ENCODE measurements at regions not wholly inside any gene's neighbourhood (a gene's known extent, or its start where the extent isn't known, plus 50 kb on each side); places are given as distances from the start of the nearest gene placed in this dataset.

GRCh38 chrX:150216716-150217115 is 146.4 kb upstream of the MAMLD1 start:
- H3K4me1 ChIP-seq (ENCODE audit: control insufficient read depth in 3 of 3, insufficient read depth in 3 of 3, low read length in 3 of 3): peaks cover 10 to 24% (median 22%) of the 10 kb centered on the region in 3 donors
- H3K27ac ChIP-seq (ENCODE audit: low read depth, low read length): no peak overlapping the region

GRCh38 chrX:150217609-150218008 is 145.5 kb upstream of the MAMLD1 start:
- Histone ChIP-seq H3K27me3 (ENCODE audit: control insufficient read depth in 3 of 3, insufficient read depth in 3 of 3, low read length in 3 of 3) (peaks cover 0 to 3% (median 0%) of the 10 kb centered on the region in 3 donors), H3K36me3 (ENCODE audit: control insufficient read depth in 3 of 3, insufficient read depth in 3 of 3, low read length in 3 of 3) (no peaks in the 10 kb centered on the region), H3K4me3 (ENCODE audit: low read length in 3 of 3) (no peak overlapping the region), H3K4me1 (ENCODE audit: control insufficient read depth in 3 of 3, insufficient read depth in 3 of 3, low read length in 3 of 3) (peaks cover 3 to 16% (median 16%) of the 10 kb centered on the region in 3 donors), H3K9ac (ENCODE audit: low read depth in 1 of 3, low read length in 3 of 3) (no peak overlapping the region), H3K9me3 (ENCODE audit: control insufficient read depth in 3 of 3, low read length in 3 of 3) (no peaks in the 10 kb centered on the region), H3K27ac (ENCODE audit: low read depth, low read length) (no peak overlapping the region)

More at GRCh38 chrX:150216716-150217115, 146.4 kb upstream of the MAMLD1 start:
- Histone ChIP-seq H3K36me3 (ENCODE audit: control insufficient read depth in 3 of 3, insufficient read depth in 3 of 3, low read length in 3 of 3) (no peaks in the 10 kb centered on the region), H3K4me3 (ENCODE audit: low read length in 3 of 3) (no peak overlapping the region), H3K9me3 (ENCODE audit: control insufficient read depth in 3 of 3, low read length in 3 of 3) (no peaks in the 10 kb centered on the region), H3K27me3 (ENCODE audit: control insufficient read depth in 3 of 3, insufficient read depth in 3 of 3, low read length in 3 of 3) (peaks cover 0 to 3% (median 0%) of the 10 kb centered on the region in 3 donors), H3K9ac (ENCODE audit: low read depth in 1 of 3, low read length in 3 of 3) (no peak overlapping the region)

DNA sequence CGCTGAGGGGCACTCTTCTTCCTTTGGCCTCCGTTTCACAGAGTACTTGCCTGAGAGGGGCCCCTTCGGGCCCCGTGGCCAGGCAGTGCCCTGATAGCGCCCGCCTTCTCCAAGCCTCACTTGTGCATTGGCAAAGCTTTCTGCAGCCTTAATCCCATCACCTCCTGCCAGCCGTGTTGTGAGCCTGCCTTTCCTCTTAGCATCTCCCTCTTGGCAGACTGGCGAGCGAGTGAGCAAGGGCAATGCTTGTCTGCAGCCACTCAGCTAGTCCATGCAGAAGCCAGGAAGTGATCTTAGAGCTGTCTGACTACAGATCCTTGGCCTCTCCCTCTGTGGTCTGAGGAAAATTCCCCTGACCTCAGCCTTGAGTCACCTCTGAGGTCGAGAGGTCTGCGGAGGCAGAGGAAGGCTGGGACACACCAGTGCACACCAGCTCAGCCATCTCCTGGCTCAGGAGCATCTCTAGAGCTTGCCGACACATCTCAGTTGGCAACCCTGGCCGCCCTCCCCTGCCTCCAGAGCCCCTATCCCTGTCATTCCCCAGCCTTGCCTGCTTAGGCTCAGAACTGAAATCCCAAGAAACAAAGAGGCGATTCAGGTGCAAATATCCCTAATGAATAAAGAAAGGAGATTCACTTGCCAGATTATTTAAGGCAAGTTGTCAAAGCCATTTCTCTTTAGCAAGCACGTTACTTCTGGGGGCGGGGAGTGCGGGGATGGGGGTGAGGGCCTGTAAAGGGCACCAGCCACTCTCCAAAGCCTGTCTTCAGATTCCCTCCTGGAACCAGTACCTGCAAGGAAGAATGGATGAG is 143.5 kb upstream of the MAMLD1 start:
- H3K9me3 ChIP-seq (ENCODE audit: control insufficient read depth in 3 of 3, low read length in 3 of 3): no peaks in the 10 kb centered on the region
- H3K4me3 ChIP-seq (ENCODE audit: low read length in 3 of 3): no peak overlapping the region
- H3K9ac ChIP-seq (ENCODE audit: low read depth in 1 of 3, low read length in 3 of 3): no peak overlapping the region

GRCh38 chrX:150223176-150224015 is 139.7 kb upstream of the MAMLD1 start:
- Histone ChIP-seq H3K9ac (ENCODE audit: low read depth in 1 of 3, low read length in 3 of 3) (no peak overlapping the region), H3K4me3 (ENCODE audit: low read length in 3 of 3) (no peak overlapping the region), H3K9me3 (ENCODE audit: control insufficient read depth in 3 of 3, low read length in 3 of 3) (no peaks in the 10 kb centered on the region), H3K27me3 (ENCODE audit: control insufficient read depth in 3 of 3, insufficient read depth in 3 of 3, low read length in 3 of 3) (peaks cover 0 to 3% (median 0%) of the 10 kb centered on the region in 3 donors), H3K36me3 (ENCODE audit: control insufficient read depth in 3 of 3, insufficient read depth in 3 of 3, low read length in 3 of 3) (no peaks in the 10 kb centered on the region), H3K4me1 (ENCODE audit: control insufficient read depth in 3 of 3, insufficient read depth in 3 of 3, low read length in 3 of 3) (peaks cover 0 to 3% (median 3%) of the 10 kb centered on the region in 3 donors), H3K27ac (ENCODE audit: low read depth, low read length) (no peak overlapping the region)

More for the DNA sequence above, 143.5 kb upstream of the MAMLD1 start:
- Histone ChIP-seq H3K27me3 (ENCODE audit: control insufficient read depth in 3 of 3, insufficient read depth in 3 of 3, low read length in 3 of 3) (peaks cover 0 to 3% (median 0%) of the 10 kb centered on the region in 3 donors), H3K4me1 (ENCODE audit: control insufficient read depth in 3 of 3, insufficient read depth in 3 of 3, low read length in 3 of 3) (peaks cover 0 to 3% (median 3%) of the 10 kb centered on the region in 3 donors), H3K36me3 (ENCODE audit: control insufficient read depth in 3 of 3, insufficient read depth in 3 of 3, low read length in 3 of 3) (no peaks in the 10 kb centered on the region), H3K27ac (ENCODE audit: low read depth, low read length) (no peak overlapping the region)

DNA sequence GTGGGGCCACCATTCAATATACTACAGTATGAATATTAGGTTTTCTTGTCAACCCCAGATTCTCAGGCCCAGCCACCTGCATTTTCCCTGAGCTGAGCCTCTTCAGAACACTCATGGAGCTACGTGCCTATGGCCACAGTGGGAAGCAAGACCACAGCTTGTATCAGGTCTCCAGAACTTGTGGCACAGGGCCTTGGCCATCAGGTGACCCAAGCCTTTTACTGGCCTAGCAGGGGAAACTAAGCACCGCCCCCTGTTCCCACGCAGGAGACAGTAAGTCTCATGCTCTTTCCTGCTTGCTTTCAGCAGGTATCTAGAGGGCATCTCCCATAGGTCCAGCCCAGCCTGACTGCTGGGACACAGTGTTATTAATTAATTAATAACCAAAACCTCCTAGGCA is 138.4 kb upstream of the MAMLD1 start:
- H3K36me3 ChIP-seq (ENCODE audit: control insufficient read depth in 3 of 3, insufficient read depth in 3 of 3, low read length in 3 of 3): no peaks in the 10 kb centered on the region

DNA sequence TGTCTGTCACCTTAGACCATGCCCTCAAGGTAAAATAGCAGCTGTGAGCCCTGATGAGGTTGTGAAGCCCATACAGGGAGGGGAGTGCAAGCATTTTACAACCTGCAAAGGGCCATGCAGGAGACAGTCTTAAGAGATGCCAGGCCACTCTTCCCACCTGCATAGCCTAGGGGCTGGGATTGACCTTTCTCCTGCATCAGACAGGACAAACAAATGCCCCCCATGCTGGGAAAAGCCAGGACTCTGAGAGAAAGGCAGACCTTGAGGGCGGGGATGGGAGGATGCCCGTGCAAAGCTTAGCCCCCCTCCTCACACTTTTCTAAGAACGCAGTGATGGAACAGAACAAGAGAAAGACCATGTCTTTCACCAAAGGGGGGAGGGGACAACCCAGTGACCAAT is 137.9 kb upstream of the MAMLD1 start:
- peaks cover 0 to 3% (median 0%) of the 10 kb centered on the region in 3 donors for H3K27me3 ChIP-seq (ENCODE audit: control insufficient read depth in 3 of 3, insufficient read depth in 3 of 3, low read length in 3 of 3)
- no peak overlapping the region for H3K4me3 ChIP-seq (ENCODE audit: low read length in 3 of 3)
- H3K4me1 ChIP-seq (ENCODE audit: control insufficient read depth in 3 of 3, insufficient read depth in 3 of 3, low read length in 3 of 3): peaks cover 0 to 10% (median 6%) of the 10 kb centered on the region in 3 donors
- H3K27ac ChIP-seq (ENCODE audit: low read depth, low read length): no peak overlapping the region
- no peak overlapping the region for H3K9ac ChIP-seq (ENCODE audit: low read depth in 1 of 3, low read length in 3 of 3)
- no peaks in the 10 kb centered on the region for H3K36me3 ChIP-seq (ENCODE audit: control insufficient read depth in 3 of 3, insufficient read depth in 3 of 3, low read length in 3 of 3)
- no peaks in the 10 kb centered on the region for H3K9me3 ChIP-seq (ENCODE audit: control insufficient read depth in 3 of 3, low read length in 3 of 3)

More for the DNA sequence above, 138.4 kb upstream of the MAMLD1 start:
- Histone ChIP-seq H3K4me1 (ENCODE audit: control insufficient read depth in 3 of 3, insufficient read depth in 3 of 3, low read length in 3 of 3) (peaks cover 0 to 10% (median 7%) of the 10 kb centered on the region in 3 donors), H3K4me3 (ENCODE audit: low read length in 3 of 3) (no peak overlapping the region), H3K27ac (ENCODE audit: low read depth, low read length) (no peak overlapping the region), H3K9ac (ENCODE audit: low read depth in 1 of 3, low read length in 3 of 3) (no peak overlapping the region), H3K9me3 (ENCODE audit: control insufficient read depth in 3 of 3, low read length in 3 of 3) (no peaks in the 10 kb centered on the region), H3K27me3 (ENCODE audit: control insufficient read depth in 3 of 3, insufficient read depth in 3 of 3, low read length in 3 of 3) (peaks cover 0 to 3% (median 0%) of the 10 kb centered on the region in 3 donors)

DNA sequence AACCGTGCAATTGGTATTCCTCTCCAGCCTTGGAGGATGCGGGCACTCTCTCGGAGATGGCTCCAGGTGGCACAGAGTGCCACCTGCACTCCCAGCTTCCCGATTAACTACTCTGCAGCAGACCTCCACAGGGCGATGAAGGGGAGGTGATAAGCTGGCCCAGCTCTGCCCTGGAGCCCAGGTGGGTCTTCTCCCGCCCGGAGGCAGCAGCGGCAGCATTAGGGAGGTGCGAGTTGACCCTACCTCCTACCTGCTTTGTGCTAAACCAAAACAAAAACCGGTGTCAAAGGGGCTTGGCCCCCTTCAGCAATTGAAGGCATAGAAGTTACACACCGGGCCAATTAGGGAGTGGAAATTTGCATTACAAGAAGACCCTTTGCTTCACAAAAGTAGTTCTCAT is 137.4 kb upstream of the MAMLD1 start:
- Histone ChIP-seq H3K4me1 (ENCODE audit: control insufficient read depth in 3 of 3, insufficient read depth in 3 of 3, low read length in 3 of 3) (peaks cover 0 to 10% (median 6%) of the 10 kb centered on the region in 3 donors), H3K36me3 (ENCODE audit: control insufficient read depth in 3 of 3, insufficient read depth in 3 of 3, low read length in 3 of 3) (no peaks in the 10 kb centered on the region), H3K27me3 (ENCODE audit: control insufficient read depth in 3 of 3, insufficient read depth in 3 of 3, low read length in 3 of 3) (peaks cover 0 to 3% (median 0%) of the 10 kb centered on the region in 3 donors), H3K9ac (ENCODE audit: low read depth in 1 of 3, low read length in 3 of 3) (no peak overlapping the region), H3K9me3 (ENCODE audit: control insufficient read depth in 3 of 3, low read length in 3 of 3) (no peaks in the 10 kb centered on the region), H3K4me3 (ENCODE audit: low read length in 3 of 3) (no peak overlapping the region), H3K27ac (ENCODE audit: low read depth, low read length) (no peak overlapping the region)

DNA sequence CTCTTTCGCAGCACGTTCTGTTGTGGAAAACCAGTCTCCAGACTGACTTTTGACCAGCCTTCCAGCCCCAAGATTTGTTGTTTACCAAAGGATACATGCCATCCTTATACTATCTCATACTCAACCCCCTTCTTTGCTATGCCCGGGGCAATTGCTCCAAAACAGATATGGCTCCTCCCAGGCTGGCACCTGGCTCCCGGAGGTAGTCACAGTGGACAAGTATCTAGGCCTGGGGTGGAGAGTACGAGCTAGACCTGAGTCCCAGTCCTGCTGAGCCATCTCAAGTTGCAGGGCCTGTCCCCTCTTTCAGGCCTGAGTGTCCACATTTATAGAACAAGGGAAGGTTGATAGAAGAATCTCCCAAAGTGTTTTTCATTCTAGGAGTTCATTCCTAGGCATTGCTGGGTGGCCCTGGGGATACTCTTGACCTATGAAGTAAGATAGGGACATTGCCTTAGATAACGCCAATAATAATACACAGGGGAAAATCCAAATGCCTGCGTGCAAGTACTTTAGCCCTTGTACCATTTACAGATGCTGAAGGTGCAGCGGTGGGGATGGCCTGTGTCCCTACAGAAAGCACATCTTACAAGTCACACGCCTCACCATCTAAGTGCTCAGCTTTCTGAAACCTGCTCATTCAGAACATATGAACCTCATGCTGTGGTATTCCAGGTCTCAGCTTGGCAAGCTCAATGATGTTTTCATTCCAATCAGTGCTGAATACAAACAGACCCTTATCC is 136.7 kb upstream of the MAMLD1 start:
- H3K9ac ChIP-seq (ENCODE audit: low read depth in 1 of 3, low read length in 3 of 3): no peak overlapping the region
- H3K27ac ChIP-seq (ENCODE audit: low read depth, low read length): no peak overlapping the region
- H3K4me1 ChIP-seq (ENCODE audit: control insufficient read depth in 3 of 3, insufficient read depth in 3 of 3, low read length in 3 of 3): peaks cover 0 to 10% (median 6%) of the 10 kb centered on the region in 3 donors
- H3K9me3 ChIP-seq (ENCODE audit: control insufficient read depth in 3 of 3, low read length in 3 of 3): no peaks in the 10 kb centered on the region
- H3K4me3 ChIP-seq (ENCODE audit: low read length in 3 of 3): no peak overlapping the region
- peaks cover 0 to under 1% (median 0%) of the 10 kb centered on the region in 3 donors for H3K27me3 ChIP-seq (ENCODE audit: control insufficient read depth in 3 of 3, insufficient read depth in 3 of 3, low read length in 3 of 3)
- no peaks in the 10 kb centered on the region for H3K36me3 ChIP-seq (ENCODE audit: control insufficient read depth in 3 of 3, insufficient read depth in 3 of 3, low read length in 3 of 3)

DNA sequence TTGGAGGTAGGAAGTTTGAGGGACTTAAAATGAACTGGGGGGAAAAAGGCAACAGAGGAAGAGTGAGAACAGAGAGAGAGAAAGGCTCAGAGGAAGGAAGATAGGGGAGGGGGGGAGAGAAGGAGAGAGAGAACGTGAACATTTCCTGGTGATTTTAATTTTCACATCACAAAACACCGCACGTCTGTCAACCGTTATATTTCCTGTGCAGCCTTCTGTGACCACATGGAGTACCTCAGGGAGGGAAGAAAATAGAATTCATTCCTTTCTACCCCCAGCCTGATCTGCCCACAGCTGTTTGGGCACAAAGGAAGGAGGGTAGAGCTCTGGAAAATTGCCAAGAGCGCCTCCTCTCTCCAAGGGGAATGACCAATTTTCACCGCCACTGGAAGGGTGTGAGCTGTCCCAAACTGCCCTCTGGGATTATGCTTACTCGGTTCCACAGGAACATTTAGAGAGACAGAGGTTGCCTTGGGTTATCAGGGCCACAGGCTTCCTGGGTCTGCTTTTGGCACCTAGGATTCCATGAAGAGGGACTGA is 135.7 kb upstream of the MAMLD1 start:
- H3K27me3 ChIP-seq (ENCODE audit: control insufficient read depth in 3 of 3, insufficient read depth in 3 of 3, low read length in 3 of 3): no peaks in the 10 kb centered on the region
- no peaks in the 10 kb centered on the region for H3K9me3 ChIP-seq (ENCODE audit: control insufficient read depth in 3 of 3, low read length in 3 of 3)
- no peak overlapping the region for H3K9ac ChIP-seq (ENCODE audit: low read depth in 1 of 3, low read length in 3 of 3)
- no peak overlapping the region for H3K4me3 ChIP-seq (ENCODE audit: low read length in 3 of 3)
- no peaks in the 10 kb centered on the region for H3K36me3 ChIP-seq (ENCODE audit: control insufficient read depth in 3 of 3, insufficient read depth in 3 of 3, low read length in 3 of 3)
- H3K27ac ChIP-seq (ENCODE audit: low read depth, low read length): no peak overlapping the region
- peaks cover 0 to 10% (median 6%) of the 10 kb centered on the region in 3 donors for H3K4me1 ChIP-seq (ENCODE audit: control insufficient read depth in 3 of 3, insufficient read depth in 3 of 3, low read length in 3 of 3)
